ENCODE measurements at regions not wholly inside any gene's neighbourhood (a gene's known extent, or its start where the extent isn't known, plus 50 kb on each side); places are given as distances from the start of the nearest gene placed in this dataset.

DNA sequence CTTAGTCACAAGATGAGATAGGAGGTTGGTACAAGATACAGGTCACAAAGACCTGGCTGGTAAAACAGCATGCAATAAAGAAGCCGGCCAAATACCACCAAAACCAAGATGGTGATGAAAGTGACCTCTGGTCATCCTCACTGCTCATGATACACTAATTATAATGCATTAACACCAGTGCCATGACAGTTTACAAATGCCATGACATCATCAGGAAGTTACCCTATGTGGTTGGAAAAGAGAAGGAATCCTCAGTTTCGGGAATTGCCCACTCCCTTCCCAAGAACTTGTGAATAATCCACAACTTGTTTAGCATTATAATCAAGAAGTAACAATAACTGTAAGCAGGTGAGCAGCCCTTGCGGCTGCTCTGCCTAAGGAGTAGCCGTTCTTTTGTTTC is 408.5 kb upstream of the RAG2 start:
- no peak for FAIRE-seq
- no peak overlapping the region for H3K9ac ChIP-seq (ENCODE audit: low read length)

GRCh38 chr11:37002831-37003230 is 404.8 kb upstream of the RAG2 start:
- Histone ChIP-seq H3K9me3 (ENCODE audit: insufficient read depth, low read depth, low read length) (no peaks in the 10 kb centered on the region), H2AFZ (ENCODE audit: low read depth, low read length) (no peak overlapping the region), H3K9ac (ENCODE audit: low read length) (no peak overlapping the region), H3K27me3 (ENCODE audit: insufficient read depth, low read length) (no peaks in the 10 kb centered on the region), H3K36me3 (ENCODE audit: insufficient read depth, low read length) (no peaks in the 10 kb centered on the region), H3K27ac (ENCODE audit: low read depth, low read length) (no peak overlapping the region), H3K4me1 (ENCODE audit: insufficient read depth, low read length) (no peaks in the 10 kb centered on the region), H3K79me2 (ENCODE audit: insufficient read depth, low read length) (no peaks in the 10 kb centered on the region), H3K4me3 (ENCODE audit: insufficient read depth, low read depth, low read length) (no peak overlapping the region), H4K20me1 (ENCODE audit: insufficient read depth, low read length) (no peaks in the 10 kb centered on the region), H3K4me2 (ENCODE audit: low read length) (no peak overlapping the region)
- TF ChIP-seq EZH2 (IDR thresholded peaks at IDR 0.05; ENCODE audit: insufficient read depth, low read length): no peak
- no peak for TF ChIP-seq CTCF (IDR thresholded peaks at IDR 0.05; ENCODE audit: insufficient read depth, low read depth, low read length)
- Mint-ChIP-seq H3K27ac (ENCODE audit: unreplicated experiment) (no peak overlapping the region), H3K9me3 (ENCODE audit: unreplicated experiment) (no peaks in the 10 kb centered on the region), H3K4me3 (ENCODE audit: unreplicated experiment) (no peak overlapping the region), H3K27me3 (ENCODE audit: low read depth, unreplicated experiment) (no peaks in the 10 kb centered on the region), H3K4me1 (ENCODE audit: low read depth, unreplicated experiment) (no peaks in the 10 kb centered on the region), H3K36me3 (ENCODE audit: low read depth, unreplicated experiment) (no peaks in the 10 kb centered on the region)
- FAIRE-seq (no peak), DNase-seq (ENCODE audit: low read depth) (no peak)

More for the DNA sequence above, 408.5 kb upstream of the RAG2 start:
- Mint-ChIP-seq H3K4me3 (ENCODE audit: unreplicated experiment) (no peak overlapping the region), H3K4me1 (ENCODE audit: low read depth, unreplicated experiment) (no peaks in the 10 kb centered on the region), H3K27me3 (ENCODE audit: low read depth, unreplicated experiment) (no peaks in the 10 kb centered on the region), H3K9me3 (ENCODE audit: unreplicated experiment) (no peaks in the 10 kb centered on the region), H3K36me3 (ENCODE audit: low read depth, unreplicated experiment) (no peaks in the 10 kb centered on the region), H3K27ac (ENCODE audit: unreplicated experiment) (no peak overlapping the region)
- no peak overlapping the region for H3K4me2 ChIP-seq (ENCODE audit: low read length)
- no peak for TF ChIP-seq CTCF (IDR thresholded peaks at IDR 0.05; ENCODE audit: insufficient read depth, low read depth, low read length)
- no peak for TF ChIP-seq EZH2 (IDR thresholded peaks at IDR 0.05; ENCODE audit: insufficient read depth, low read length)
- no peaks in the 10 kb centered on the region for H3K79me2 ChIP-seq (ENCODE audit: insufficient read depth, low read length)
- no peak overlapping the region for H3K4me3 ChIP-seq (ENCODE audit: insufficient read depth, low read depth, low read length)
- no peaks in the 10 kb centered on the region for H3K36me3 ChIP-seq (ENCODE audit: insufficient read depth, low read length)
- no peak overlapping the region for H2AFZ ChIP-seq (ENCODE audit: low read depth, low read length)
- no peak for DNase-seq (ENCODE audit: low read depth)
- H3K27me3 ChIP-seq (ENCODE audit: insufficient read depth, low read length): no peaks in the 10 kb centered on the region
- no peaks in the 10 kb centered on the region for H3K4me1 ChIP-seq (ENCODE audit: insufficient read depth, low read length)
- no peaks in the 10 kb centered on the region for H4K20me1 ChIP-seq (ENCODE audit: insufficient read depth, low read length)
- H3K27ac ChIP-seq (ENCODE audit: low read depth, low read length): no peak overlapping the region
- H3K9me3 ChIP-seq (ENCODE audit: insufficient read depth, low read depth, low read length): no peaks in the 10 kb centered on the region

DNA sequence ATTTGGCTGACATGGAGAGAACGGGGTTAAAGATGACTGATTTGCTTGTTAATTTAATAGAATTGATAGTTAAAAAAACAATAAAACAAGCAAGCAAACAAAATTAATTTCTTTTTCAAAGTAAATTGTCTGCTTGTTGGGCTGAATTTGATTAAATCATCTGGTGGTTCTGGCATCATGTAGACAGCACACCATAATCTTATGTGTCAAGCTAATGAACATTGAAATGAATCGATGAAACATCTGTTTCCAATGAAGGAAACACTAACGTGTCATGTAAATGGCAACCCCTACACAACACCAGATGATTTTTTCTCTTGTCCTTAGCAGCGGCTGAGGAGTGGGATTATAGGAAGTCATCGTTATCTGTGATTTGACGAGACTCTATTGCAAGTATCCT is 399.6 kb upstream of the RAG2 start:
- H3K27me3 ChIP-seq (ENCODE audit: insufficient read depth, low read length): no peaks in the 10 kb centered on the region
- TF ChIP-seq CTCF (IDR thresholded peaks at IDR 0.05; ENCODE audit: insufficient read depth, low read depth, low read length) (no peak), EZH2 (IDR thresholded peaks at IDR 0.05; ENCODE audit: insufficient read depth, low read length) (no peak)
- no peaks in the 10 kb centered on the region for H3K79me2 ChIP-seq (ENCODE audit: insufficient read depth, low read length)
- no peak overlapping the region for H3K4me2 ChIP-seq (ENCODE audit: low read length)
- DNase-seq (ENCODE audit: low read depth) (no peak), FAIRE-seq (no peak)
- Mint-ChIP-seq H3K36me3 (ENCODE audit: low read depth, unreplicated experiment) (no peaks in the 10 kb centered on the region), H3K27me3 (ENCODE audit: low read depth, unreplicated experiment) (no peaks in the 10 kb centered on the region), H3K4me3 (ENCODE audit: unreplicated experiment) (no peak overlapping the region), H3K4me1 (ENCODE audit: low read depth, unreplicated experiment) (no peaks in the 10 kb centered on the region), H3K9me3 (ENCODE audit: unreplicated experiment) (no peaks in the 10 kb centered on the region), H3K27ac (ENCODE audit: unreplicated experiment) (no peak overlapping the region)
- H2AFZ ChIP-seq (ENCODE audit: low read depth, low read length): no peak overlapping the region
- H3K36me3 ChIP-seq (ENCODE audit: insufficient read depth, low read length): no peaks in the 10 kb centered on the region
- H3K9me3 ChIP-seq (ENCODE audit: insufficient read depth, low read depth, low read length): no peaks in the 10 kb centered on the region
- H4K20me1 ChIP-seq (ENCODE audit: insufficient read depth, low read length): no peaks in the 10 kb centered on the region
- no peaks in the 10 kb centered on the region for H3K4me1 ChIP-seq (ENCODE audit: insufficient read depth, low read length)
- no peak overlapping the region for H3K4me3 ChIP-seq (ENCODE audit: insufficient read depth, low read depth, low read length)
- H3K9ac ChIP-seq (ENCODE audit: low read length): no peak overlapping the region
- H3K27ac ChIP-seq (ENCODE audit: low read depth, low read length): no peak overlapping the region
